GM21786 (cell line): ENCODE measurements at regions not wholly inside any gene's neighbourhood (a gene's known extent, or its start where the extent isn't known, plus 50 kb on each side); places are given as distances from the start of the nearest gene placed in this dataset.

Experiments used
- ATAC-seq: cut with Tn5 transposase; IDR thresholded peaks from one replicate; pipeline ENCODE4 v1.9.1; 2021; ENCODE audit not compliant: unreplicated experiment

GRCh38 chr5:146940295-146940694, 61.7 kb upstream of the PPP2R2B start:
- no peak for ATAC-seq

DNA sequence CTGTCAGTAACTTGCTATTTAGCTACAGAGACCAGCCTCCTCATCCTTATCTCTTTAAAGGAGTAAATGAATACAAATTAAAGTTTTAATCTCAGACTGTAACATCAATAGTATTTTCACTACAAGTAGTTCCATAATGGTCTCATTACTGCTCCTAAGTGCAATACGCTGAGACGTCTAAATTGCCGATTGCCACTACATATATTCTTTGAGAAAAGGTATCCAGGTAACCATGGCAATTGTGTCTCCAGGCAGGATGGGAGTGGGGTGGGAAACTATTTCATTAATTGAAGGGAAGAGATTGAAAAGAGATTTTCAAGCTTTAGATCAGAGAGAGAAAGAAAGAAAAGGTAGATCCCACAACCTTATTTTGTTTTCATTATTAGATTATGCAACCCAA, 65.5 kb upstream of the PPP2R2B start:
- no peak for ATAC-seq

DNA sequence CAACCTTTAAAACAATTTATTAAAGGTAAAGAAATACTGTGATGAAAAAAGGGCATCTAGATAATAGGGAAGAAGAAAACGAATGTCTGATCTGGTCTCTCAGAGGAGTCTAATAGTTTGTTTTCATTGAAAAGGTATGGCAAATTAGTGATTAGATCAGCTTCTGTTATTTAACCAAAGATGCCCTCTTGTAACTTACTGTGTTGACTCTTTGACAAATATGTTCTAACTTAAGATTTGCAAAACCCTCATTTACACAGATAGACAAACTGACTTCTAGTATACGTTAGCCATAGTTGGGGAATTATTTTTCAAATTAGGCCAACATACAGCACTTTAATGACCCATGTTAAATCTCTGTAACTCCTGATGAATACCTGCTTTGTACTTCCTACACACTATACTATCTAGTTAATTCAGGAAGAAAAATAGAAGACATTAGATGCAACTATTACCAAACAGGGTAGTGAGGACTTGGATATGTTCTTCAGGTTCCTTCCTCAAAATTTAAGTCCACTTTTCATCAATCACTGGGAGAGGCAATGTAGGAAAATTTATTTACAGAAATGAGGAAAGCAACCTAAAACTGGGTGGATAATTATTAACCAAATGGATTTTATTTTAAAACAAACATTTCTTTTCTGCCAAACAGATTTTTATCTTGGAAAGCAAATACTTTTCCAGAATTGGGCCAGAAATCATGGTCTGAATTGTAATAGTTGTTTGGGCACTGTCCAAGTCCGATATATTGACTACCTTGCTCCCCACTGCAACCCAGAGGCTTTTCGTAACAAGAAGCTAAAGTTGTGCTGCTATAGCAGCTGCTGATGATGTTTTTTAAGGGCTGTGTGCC, 66.4 kb upstream of the PPP2R2B start:
- ATAC-seq: no peak

- no peak for ATAC-seq
Observed at GRCh38 chr5:146945617-146946084, 67.1 kb upstream of the PPP2R2B start.

- ATAC-seq: no peak
Observed at GRCh38 chr5:146947181-146947941, 68.8 kb upstream of the PPP2R2B start.

- ATAC-seq: no peak
Observed at GRCh38 chr5:146948666-146949065, 70.1 kb upstream of the PPP2R2B start.

- no peak for ATAC-seq
Observed at GRCh38 chr5:146952168-146952567, 73.6 kb upstream of the PPP2R2B start.

DNA sequence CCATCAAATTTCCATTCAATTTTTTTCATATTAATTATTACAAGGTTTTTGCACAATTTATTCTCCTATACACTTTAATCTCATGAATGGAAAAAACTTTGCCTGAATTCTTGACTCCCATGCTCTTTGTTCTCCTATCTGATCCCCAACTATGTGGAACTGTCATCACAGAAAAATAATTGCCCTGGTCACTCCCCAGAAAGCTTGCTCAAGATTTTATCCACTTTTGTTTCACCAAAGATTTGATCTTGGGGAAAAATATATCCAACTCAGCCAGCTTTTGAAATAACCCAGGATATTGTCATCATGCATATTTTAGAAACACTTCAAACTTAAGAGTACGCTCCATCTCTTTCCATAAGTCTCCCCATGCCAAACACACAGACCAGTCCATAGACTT, 77.7 kb upstream of the PPP2R2B start:
- no peak for ATAC-seq

GRCh38 chr5:146959360-146959759, 80.8 kb upstream of the PPP2R2B start:
- no peak for ATAC-seq

GRCh38 chr5:146962801-146963355, 84.3 kb upstream of the PPP2R2B start:
- ATAC-seq: no peak

DNA sequence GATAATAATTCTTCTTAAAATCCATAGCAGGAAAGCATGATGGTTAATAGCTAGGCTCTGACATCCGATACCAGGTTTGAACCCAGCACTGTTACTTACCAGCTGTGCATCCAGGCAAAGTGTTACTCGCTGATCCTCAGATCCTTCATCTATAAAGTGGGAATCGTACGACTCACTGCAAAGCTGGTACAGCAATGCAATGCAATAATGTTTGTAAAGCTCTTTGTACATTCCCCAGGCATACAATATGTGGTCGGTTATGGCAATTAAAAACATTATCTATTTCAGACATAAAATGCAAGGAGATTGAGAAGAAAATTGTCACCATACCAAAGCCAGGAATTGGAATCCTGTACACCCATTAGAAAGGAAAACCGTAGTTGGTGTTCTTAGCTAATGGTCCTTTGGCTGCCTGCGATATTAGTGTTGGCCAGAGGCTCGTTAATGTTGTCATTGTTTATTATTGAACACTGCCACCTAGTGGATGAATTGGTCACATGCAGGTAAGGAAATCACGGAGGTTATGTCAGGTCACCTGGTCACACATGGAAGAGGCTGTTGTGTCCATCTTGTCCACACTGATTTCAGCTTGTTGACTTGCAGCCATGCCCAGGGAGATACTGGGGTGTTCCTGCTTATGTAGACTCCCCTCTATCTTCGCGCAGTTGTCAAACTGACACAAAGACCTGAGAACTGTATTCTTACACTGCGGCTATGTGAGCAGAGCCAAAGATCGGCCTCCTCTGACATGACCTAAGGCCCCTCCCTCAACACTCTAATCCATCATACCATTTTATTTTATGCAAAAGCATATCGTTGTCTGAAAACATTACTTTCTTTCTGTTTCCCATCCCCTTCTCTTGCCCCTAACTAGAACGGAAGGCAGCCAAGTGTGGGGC, 87.5 kb upstream of the PPP2R2B start:
- ATAC-seq: peak; percentile 97

- ATAC-seq: no peak
Observed at GRCh38 chr5:146967646-146968045, 89.1 kb upstream of the PPP2R2B start.

GRCh38 chr5:146971401-146971800, 92.8 kb upstream of the PPP2R2B start:
- ATAC-seq: no peak

GRCh38 chr5:146986469-146986868, 107.9 kb upstream of the PPP2R2B start:
- ATAC-seq: no peak

DNA sequence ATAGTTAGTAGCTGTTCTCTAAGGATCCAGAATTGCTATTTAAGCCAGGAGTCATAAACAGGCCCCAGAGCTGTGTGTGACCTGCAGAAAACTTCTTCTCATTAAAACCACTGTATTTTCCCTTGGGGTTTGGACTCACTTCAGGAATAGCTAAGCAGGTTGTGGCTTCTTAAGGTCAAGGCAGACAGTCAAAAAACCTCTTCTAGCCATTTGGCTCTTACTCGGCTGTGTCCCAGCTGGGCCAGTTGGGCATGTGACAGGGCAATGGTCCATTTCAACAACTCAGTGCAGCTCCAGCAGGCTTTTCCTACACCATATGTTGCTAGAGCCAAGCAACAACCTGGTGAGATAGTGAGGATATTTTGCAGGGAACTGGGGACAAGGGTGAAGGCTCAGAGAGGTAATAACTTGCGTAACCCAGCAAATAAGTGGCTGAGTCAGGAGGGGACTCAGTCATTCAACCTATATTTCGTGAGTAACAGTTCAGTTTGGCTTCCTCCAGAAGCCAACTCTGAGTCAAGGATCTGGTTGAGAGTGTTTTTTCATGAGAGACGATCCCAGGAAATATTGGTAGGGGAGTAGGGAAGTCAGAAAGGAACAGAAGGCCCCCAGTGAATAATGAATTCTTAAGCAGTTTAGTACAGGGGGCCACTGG, 115.4 kb upstream of the PPP2R2B start:
- no peak for ATAC-seq

- no peak for ATAC-seq
Observed at GRCh38 chr5:146995878-146996277, 117.3 kb upstream of the PPP2R2B start.

- ATAC-seq: no peak
Observed at GRCh38 chr5:147015405-147015804, 136.8 kb upstream of the PPP2R2B start.

- no peak for ATAC-seq
Observed at GRCh38 chr5:147017191-147017590, 138.6 kb upstream of the PPP2R2B start.

GRCh38 chr5:147017621-147018020, 139.1 kb upstream of the PPP2R2B start:
- no peak for ATAC-seq

DNA sequence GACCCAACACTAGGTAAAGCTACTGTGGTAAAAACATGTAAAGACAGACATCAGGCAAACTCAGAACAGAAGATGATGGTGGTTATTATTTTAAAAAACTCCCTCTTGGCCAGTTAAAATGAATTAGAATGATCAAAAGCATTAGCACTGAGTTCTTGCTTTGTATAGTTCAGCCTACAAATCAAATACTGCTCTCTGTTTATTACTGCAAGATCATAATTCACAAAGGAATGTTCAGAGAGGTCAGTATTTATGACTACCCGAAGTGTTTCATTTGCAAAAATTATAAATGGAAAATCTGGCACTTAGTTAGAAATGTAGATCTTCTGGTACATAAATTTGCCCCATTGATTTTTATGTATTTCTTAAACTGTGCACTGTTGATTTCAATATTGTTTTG, 140.3 kb upstream of the PPP2R2B start:
- no peak for ATAC-seq
